SH-SY5Y (cell line): ENCODE measurements at regions not wholly inside any gene's neighbourhood (a gene's known extent, or its start where the extent isn't known, plus 50 kb on each side); places are given as distances from the start of the nearest gene placed in this dataset.

ENCODE experiments used
- GATA2 ChIP-seq: IDR thresholded peaks from 2 replicates; pipeline ENCODE4 v1.6.1; 2011; ENCODE audit warnings: mild to moderate bottlenecking, low read depth, low read length
- GATA3 ChIP-seq: IDR thresholded peaks from 2 replicates; pipeline ENCODE4 v1.6.1; 2011; ENCODE audit warnings: low read depth, mild to moderate bottlenecking, low read length, moderate library complexity

GRCh38 chr5:166257661-166258060, 2033.8 kb upstream of the WWC1 start:
- TF ChIP-seq GATA2 (no peak), GATA3 (no peak)
